Endothelial cell of umbilical vein (primary cell): ENCODE measurements at regions not wholly inside any gene's neighbourhood (a gene's known extent, or its start where the extent isn't known, plus 50 kb on each side); places are given as distances from the start of the nearest gene placed in this dataset.

Experiments used
- BruUV-seq: library from RNA; stranded (reverse); fragments of 400-500 nt; replicated peaks from 2 replicates; lab custom pipeline; 2021; lab: Mats Ljungman, UMichigan
- CTCF ChIA-PET: fragments of 300-600, 350-600 bp; sonication (Branson Sonifier 250); formaldehyde crosslinking; loops from one replicate; lab custom pipeline; 2021; ENCODE audit warnings: antibody characterized with exemption, inconsistent platforms; lab: Charles Lee
- POLR2A ChIA-PET: fragments of 300-600, 350-600 bp; sonication (Branson Sonifier 250); formaldehyde crosslinking; loops from one replicate; lab custom pipeline; 2021; ENCODE audit warnings: antibody characterized with exemption, inconsistent platforms; lab: Charles Lee
- DNase-seq: peaks from one replicate; pipeline ENCODE4 v3.0.0-alpha.2; 2011; ENCODE audit warnings: low read depth, low spot score
- FAIRE-seq: peaks from 2 replicates; lab custom pipeline; 2011; peaks lifted over from hg19 to GRCh38; lab: Jason Lieb, UNC
- H2AFZ ChIP-seq: 2 replicates; pipeline ENCODE4 v1.6.0; 2012; ENCODE audit warnings: low read depth, low read length, control low read depth, inconsistent platforms
- H3K27ac ChIP-seq: 2 replicates; pipeline ENCODE4 v1.5.1; 2011; ENCODE audit warnings: low read depth, mild to moderate bottlenecking, control low read depth, low read length, moderate library complexity; ENCODE audit not compliant: insufficient read depth
- H3K27me3 ChIP-seq, 2 experiments: 2 replicates each; pipeline versions ENCODE4 v1.6.0 to v1.6.1; 2011; ENCODE audit warnings: low read length in 2 of 2, mixed read lengths in 1 of 2; ENCODE audit not compliant: control insufficient read depth in 2 of 2, insufficient read depth in 2 of 2
- H3K36me3 ChIP-seq, 2 experiments: 2 replicates in 1 of 2; 3 replicates in 1 of 2; pipeline ENCODE4 v1.5.1; 2011; ENCODE audit warnings: low read length in 2 of 2, mild to moderate bottlenecking in 1 of 2, moderate library complexity in 1 of 2; ENCODE audit not compliant: control insufficient read depth in 2 of 2, insufficient read depth in 2 of 2; ENCODE audit errors: extremely low read depth in 1 of 2
- H3K4me1 ChIP-seq: 3 replicates; pipeline ENCODE4 v1.5.1; 2011; ENCODE audit warnings: mild to moderate bottlenecking, low read length; ENCODE audit not compliant: control insufficient read depth, insufficient read depth; ENCODE audit errors: extremely low read depth
- H3K4me2 ChIP-seq: 2 replicates; pipeline ENCODE4 v1.6.1; 2011; ENCODE audit warnings: low read length, control low read depth, mixed read lengths; ENCODE audit not compliant: insufficient read depth
- H3K4me3 ChIP-seq, 3 experiments: fragments of 200-600 bp in 1 of 3; sonication (generic), shearing (Covaris generic) in 1 of 3; replicated peaks in 1 of 3; 2 replicates each; pipeline ENCODE4 v1.5.1; 2011 to 2016; ENCODE audit warnings: control low read depth in 3 of 3, low read length in 3 of 3, mild to moderate bottlenecking in 2 of 3, inconsistent platforms in 1 of 3, low read depth in 1 of 3, moderate library complexity in 1 of 3; ENCODE audit not compliant: insufficient read depth in 1 of 3
- H3K79me2 ChIP-seq: 2 replicates; pipeline ENCODE4 v1.6.0; 2012; ENCODE audit warnings: low read length, inconsistent platforms; ENCODE audit not compliant: control insufficient read depth, insufficient read depth
- H3K9ac ChIP-seq: replicated peaks from 2 replicates; pipeline ENCODE3; 2011; ENCODE audit warnings: low read length, control low read depth; ENCODE audit not compliant: insufficient read depth; ENCODE audit errors: extremely low read depth
- H3K9me1 ChIP-seq: replicated peaks from 3 replicates; pipeline ENCODE4 v1.6.0; 2011; ENCODE audit warnings: mild to moderate bottlenecking, low read length; ENCODE audit not compliant: control insufficient read depth, insufficient read depth; ENCODE audit errors: extremely low read depth
- H3K9me3 ChIP-seq: replicated peaks from 2 replicates; pipeline ENCODE4 v1.5.1; 2012; ENCODE audit warnings: low read length, inconsistent platforms; ENCODE audit not compliant: control insufficient read depth, insufficient read depth
- H4K20me1 ChIP-seq: replicated peaks from 2 replicates; pipeline ENCODE3; 2011; ENCODE audit warnings: mild to moderate bottlenecking, low read length; ENCODE audit not compliant: control insufficient read depth, insufficient read depth; ENCODE audit errors: extremely low read depth
- EZH2 ChIP-seq: IDR thresholded peaks from 2 replicates; pipeline ENCODE4 v1.6.1; 2012; ENCODE audit warnings: borderline replicate concordance, low read depth, mild to moderate bottlenecking, moderate library complexity, low read length, inconsistent platforms; ENCODE audit not compliant: severe bottlenecking
- FOS ChIP-seq: IDR thresholded peaks from 2 replicates; pipeline ENCODE4 v1.6.1; 2011; ENCODE audit warnings: mild to moderate bottlenecking, low read length, moderate library complexity, borderline replicate concordance; ENCODE audit not compliant: insufficient read depth
- GATA2 ChIP-seq: IDR thresholded peaks from 2 replicates; pipeline ENCODE4 v1.7.0; 2011; ENCODE audit warnings: low read depth, mild to moderate bottlenecking, moderate library complexity, mixed read lengths, low read length; ENCODE audit not compliant: insufficient read length, insufficient read depth
- JUN ChIP-seq: IDR thresholded peaks from 2 replicates; pipeline ENCODE4 v1.6.1; 2011; ENCODE audit warnings: borderline replicate concordance, low read depth; ENCODE audit not compliant: insufficient read length, insufficient read depth
- MAX ChIP-seq: IDR thresholded peaks from 2 replicates; pipeline ENCODE4 v1.6.1; 2011; ENCODE audit not compliant: insufficient read depth, insufficient read length
- MYC ChIP-seq: IDR thresholded peaks from one replicate; pipeline ENCODE4 v1.6.1; 2011; ENCODE audit warnings: mild to moderate bottlenecking, low read depth, low read length
- POLR2A ChIP-seq: IDR thresholded peaks from 2 replicates; pipeline ENCODE4 v1.6.1; 2012; ENCODE audit warnings: low read depth, mild to moderate bottlenecking, control low read depth, low read length
- POLR2AphosphoS5 ChIP-seq: IDR thresholded peaks from 2 replicates; pipeline ENCODE4 v1.6.1; 2012; ENCODE audit warnings: low read depth, mild to moderate bottlenecking, control low read depth, low read length, moderate library complexity; ENCODE audit not compliant: insufficient read depth
- dilution Hi-C: fragments of 300-500 bp; cut with MboI; formaldehyde crosslinking; loops from one replicate; pipeline ENCODE4 v1.15.0; 2019; ENCODE audit warnings: low sequenced_read_pairs; ENCODE audit not compliant: extremely low pct_ligation_motif_present
- intact Hi-C: fragments of 100-400 bp; cut with micrococcal nuclease; formaldehyde crosslinking; loops from one replicate; pipeline ENCODE4 v1.10.0; 2022
- TF ChIP-seq, protein P1 (sequence below), 2 donors: IDR thresholded peaks; 1 replicate in 1 of 2; 2 replicates in 1 of 2; pipeline ENCODE4 v1.5.1; 2011; ENCODE audit warnings: low read length in 2 of 2, mild to moderate bottlenecking in 2 of 2, moderate library complexity in 2 of 2, control low read depth in 1 of 2, inconsistent platforms in 1 of 2, low read depth in 1 of 2; ENCODE audit not compliant: insufficient read depth in 1 of 2; ENCODE audit errors: extremely low read depth in 1 of 2

DNA sequence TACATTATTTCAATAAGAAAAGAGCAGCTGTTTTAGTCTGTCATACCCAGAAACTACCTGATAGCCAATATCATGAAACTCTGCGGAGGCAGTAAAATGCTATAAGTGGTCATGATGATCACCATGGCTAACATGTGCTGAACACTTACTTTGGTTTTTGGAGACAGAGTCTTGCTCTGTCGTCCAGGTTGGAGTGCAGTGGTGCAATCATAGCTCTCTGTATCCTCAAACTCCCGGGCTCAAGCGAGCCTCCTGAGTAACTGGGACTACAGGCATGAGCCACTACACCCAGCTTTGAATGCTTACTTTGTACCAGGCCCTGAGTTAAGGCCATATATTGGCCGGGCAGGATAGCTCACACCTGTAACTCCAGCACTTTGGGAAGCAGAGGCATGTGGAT, 101.2 kb upstream of the DHX40 start:
- ChIA-PET CTCF (interaction anchor here (0.6 to 1.7 kb wide), 3 partner anchors 43 to 1165 kb away, joined by 3 to 6 read pairs (median 3); no protein-coding TSS in a partner anchor), POLR2A (no interaction called here)
- Histone ChIP-seq H3K79me2 (no peaks in the 10 kb centered on the region), H3K4me3 (no peak overlapping the region), H3K9me3 (no peaks in the 10 kb centered on the region), H3K4me2 (no peak overlapping the region), H3K9ac (no peak overlapping the region), H4K20me1 (no peaks in the 10 kb centered on the region), H3K4me1 (no peaks in the 10 kb centered on the region), H3K9me1 (no peaks in the 10 kb centered on the region), H3K27ac (no peak overlapping the region), H3K36me3 (no peaks in the 10 kb centered on the region), H2AFZ (no peak overlapping the region), H3K27me3 (no peaks in the 10 kb centered on the region)
- intact Hi-C loops (no loop called here), dilution Hi-C loops (no loop called here)
- DNase-seq (no peak), FAIRE-seq (peak; percentile 8)
- TF ChIP-seq EZH2, result no peak
- TF ChIP-seq, protein P1, sequence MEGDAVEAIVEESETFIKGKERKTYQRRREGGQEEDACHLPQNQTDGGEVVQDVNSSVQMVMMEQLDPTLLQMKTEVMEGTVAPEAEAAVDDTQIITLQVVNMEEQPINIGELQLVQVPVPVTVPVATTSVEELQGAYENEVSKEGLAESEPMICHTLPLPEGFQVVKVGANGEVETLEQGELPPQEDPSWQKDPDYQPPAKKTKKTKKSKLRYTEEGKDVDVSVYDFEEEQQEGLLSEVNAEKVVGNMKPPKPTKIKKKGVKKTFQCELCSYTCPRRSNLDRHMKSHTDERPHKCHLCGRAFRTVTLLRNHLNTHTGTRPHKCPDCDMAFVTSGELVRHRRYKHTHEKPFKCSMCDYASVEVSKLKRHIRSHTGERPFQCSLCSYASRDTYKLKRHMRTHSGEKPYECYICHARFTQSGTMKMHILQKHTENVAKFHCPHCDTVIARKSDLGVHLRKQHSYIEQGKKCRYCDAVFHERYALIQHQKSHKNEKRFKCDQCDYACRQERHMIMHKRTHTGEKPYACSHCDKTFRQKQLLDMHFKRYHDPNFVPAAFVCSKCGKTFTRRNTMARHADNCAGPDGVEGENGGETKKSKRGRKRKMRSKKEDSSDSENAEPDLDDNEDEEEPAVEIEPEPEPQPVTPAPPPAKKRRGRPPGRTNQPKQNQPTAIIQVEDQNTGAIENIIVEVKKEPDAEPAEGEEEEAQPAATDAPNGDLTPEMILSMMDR (IDR thresholded peaks at IDR 0.05; ENCODE audit: extremely low read depth in 1 of 2, insufficient read depth in 1 of 2, low read depth in 1 of 2, low read length in 2 of 2), result no peak
- no peak for TF ChIP-seq FOS
- TF ChIP-seq GATA2, result no peak
- TF ChIP-seq JUN, result no peak
- no peak for TF ChIP-seq POLR2AphosphoS5
- no TSS peak for BruUV-seq

GRCh38 chr17:59465949-59466307, 99.5 kb upstream of the DHX40 start:
- Histone ChIP-seq H3K79me2 (no peaks in the 10 kb centered on the region), H3K9me1 (no peaks in the 10 kb centered on the region), H3K27me3 (no peaks in the 10 kb centered on the region), H3K4me1 (no peaks in the 10 kb centered on the region), H3K9me3 (no peaks in the 10 kb centered on the region), H4K20me1 (no peaks in the 10 kb centered on the region), H3K36me3 (no peaks in the 10 kb centered on the region), H3K4me3 (no peak overlapping the region), H3K27ac (no peak overlapping the region), H3K4me2 (no peak overlapping the region), H3K9ac (no peak overlapping the region), H2AFZ (no peak overlapping the region)
- DNase-seq (no peak), FAIRE-seq (no peak)
- intact Hi-C loops (no loop called here), dilution Hi-C loops (no loop called here)
- no TSS peak for BruUV-seq
- CTCF ChIA-PET, result no interaction called here
- no peak for TF ChIP-seq POLR2A
- TF ChIP-seq MYC, result no peak
- TF ChIP-seq, protein P1 (IDR thresholded peaks at IDR 0.05; ENCODE audit: extremely low read depth in 1 of 2, insufficient read depth in 1 of 2, low read depth in 1 of 2, low read length in 2 of 2), result no peak
- no peak for TF ChIP-seq JUN
- TF ChIP-seq POLR2AphosphoS5, result no peak
- TF ChIP-seq MAX, result no peak
- no peak for TF ChIP-seq FOS
- no peak for TF ChIP-seq GATA2
- TF ChIP-seq EZH2, result no peak
- POLR2A ChIA-PET, result no interaction called here
